ENCODE measurements at regions not wholly inside any gene's neighbourhood (a gene's known extent, or its start where the extent isn't known, plus 50 kb on each side); places are given as distances from the start of the nearest gene placed in this dataset.

- H3K4me3 ChIP-seq (ENCODE audit: low read depth, low read length) = no peak overlapping the region
Measured at GRCh38 chr4:175946472-175947116, 119.0 kb upstream of the WDR17 start.

DNA sequence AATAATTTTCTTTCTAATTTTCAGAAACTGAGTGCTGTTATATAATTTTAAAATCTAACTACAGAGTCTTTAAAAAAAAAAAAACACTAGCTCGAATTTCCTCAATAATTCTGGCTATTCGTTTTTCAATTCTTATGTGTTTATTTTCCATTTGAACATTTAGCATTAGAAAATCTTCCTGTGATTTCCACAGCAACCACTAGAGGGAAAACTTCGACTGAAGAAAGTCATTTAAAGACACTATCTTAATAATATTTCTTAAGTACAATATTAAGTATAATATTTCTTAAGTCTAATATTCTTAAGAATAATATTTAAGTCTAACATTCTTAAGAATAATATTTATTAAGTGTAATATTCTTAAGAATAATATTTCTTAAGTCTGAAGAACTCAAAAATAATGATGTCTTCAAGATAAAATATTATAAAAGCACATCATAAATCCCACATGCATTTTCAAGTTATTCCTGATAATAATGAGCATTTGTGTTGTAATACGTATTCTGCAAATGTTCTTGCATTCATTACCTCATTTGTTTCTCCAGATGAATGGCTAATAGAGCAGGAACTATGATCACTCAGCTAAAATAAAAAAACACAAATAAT is 118.4 kb upstream of the WDR17 start:
- no peak overlapping the region for H3K4me3 ChIP-seq (ENCODE audit: low read depth, low read length)

DNA sequence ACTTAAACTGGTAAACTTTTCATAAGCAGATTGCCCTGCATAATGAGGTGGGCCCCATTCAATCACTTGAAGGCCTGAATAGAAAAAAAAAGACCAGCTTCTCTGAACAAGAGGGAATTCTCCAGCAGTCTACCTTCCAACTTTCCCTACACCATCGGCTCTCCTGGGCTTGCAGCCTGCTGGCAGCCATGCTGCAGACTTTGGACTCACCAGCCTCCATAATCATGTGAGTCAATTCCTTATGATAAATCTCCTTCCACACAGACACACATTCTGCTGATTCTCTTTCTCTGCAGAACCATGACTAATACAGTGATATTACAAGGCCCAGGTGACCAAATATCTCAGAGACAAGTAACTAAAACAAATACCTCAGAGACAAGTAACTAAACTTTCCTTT is 113.8 kb upstream of the WDR17 start:
- H3K4me3 ChIP-seq (ENCODE audit: low read depth, low read length) = no peak overlapping the region

GRCh38 chr4:175953116-175953515 is 112.5 kb upstream of the WDR17 start:
- no peak overlapping the region for H3K4me3 ChIP-seq (ENCODE audit: low read depth, low read length)

DNA sequence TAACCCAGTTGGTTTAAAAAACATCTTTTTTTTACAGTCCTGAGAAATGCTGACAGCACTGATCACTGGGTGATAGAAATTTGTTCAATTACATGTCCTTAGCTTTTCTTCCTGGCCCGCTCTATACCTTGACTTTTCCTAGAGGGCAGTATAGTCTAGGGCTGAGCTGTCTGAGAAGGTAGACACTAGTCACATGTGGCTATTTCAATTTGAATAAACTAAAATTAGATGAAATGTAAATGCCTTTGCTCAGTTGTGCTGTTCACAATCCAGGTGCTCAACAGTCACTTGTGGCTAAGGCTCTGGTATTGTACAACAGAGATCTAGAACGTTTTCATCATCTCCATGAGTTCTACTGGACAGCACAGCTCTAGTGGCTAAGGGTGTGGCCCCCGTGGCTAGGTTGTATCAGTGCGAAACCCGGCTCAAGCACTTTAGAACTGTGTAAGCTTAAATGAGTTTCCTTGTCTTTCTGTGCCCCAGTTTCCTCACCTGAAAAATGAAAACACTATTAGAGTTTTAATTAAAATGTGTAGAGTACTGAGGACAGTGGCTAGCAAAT is 111.6 kb upstream of the WDR17 start:
- H3K4me3 ChIP-seq (ENCODE audit: low read depth, low read length) = no peak overlapping the region

- no peak overlapping the region for H3K4me3 ChIP-seq (ENCODE audit: low read depth, low read length)
Measured at GRCh38 chr4:175954685-175955084, 111.0 kb upstream of the WDR17 start.

- no peak overlapping the region for H3K4me3 ChIP-seq (ENCODE audit: low read depth, low read length)
Measured at GRCh38 chr4:175961604-175962003, 104.0 kb upstream of the WDR17 start.

- H3K4me3 ChIP-seq (ENCODE audit: low read depth, low read length) = no peak overlapping the region
Measured at GRCh38 chr4:175970072-175970471, 95.6 kb upstream of the WDR17 start.

- no peak overlapping the region for H3K4me3 ChIP-seq (ENCODE audit: low read depth, low read length)
Measured at GRCh38 chr4:175970724-175971123, 94.9 kb upstream of the WDR17 start.

DNA sequence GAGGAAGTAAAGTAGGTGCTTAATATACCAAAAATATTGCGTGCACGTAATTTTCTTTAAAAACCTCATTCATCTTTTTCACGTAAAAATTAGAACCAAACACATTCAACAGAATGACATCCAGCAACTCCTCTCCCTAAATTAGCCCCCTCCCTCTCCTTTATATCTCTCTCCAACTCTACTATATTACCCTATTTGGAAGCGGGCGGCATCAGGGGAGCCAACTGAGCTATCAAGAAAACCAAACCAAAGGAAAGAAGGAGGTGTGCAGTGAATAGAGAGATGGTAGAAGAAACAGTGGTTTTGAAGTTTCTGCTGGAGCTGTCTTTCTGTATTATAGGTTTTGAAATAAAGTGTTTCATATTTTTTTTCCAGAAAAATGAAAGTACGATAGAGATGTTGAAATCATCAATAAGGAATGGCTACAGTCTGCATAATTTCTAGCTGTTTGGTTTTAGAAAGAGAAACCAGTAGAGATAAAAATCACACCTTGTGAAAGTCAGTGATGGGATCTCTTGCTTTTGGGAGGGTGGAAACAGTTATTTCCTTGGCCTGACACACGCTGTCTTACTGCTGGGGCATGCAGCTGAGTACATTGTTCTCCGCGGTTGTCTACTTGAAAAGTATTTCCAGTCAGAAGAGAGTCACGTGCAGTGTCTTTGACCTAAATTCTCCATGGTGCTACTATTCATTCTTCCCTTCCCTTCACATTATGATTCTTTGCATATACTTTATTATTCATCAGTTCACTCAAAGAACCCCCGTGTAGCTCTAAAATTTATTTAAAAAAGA is 94.1 kb upstream of the WDR17 start:
- no peak overlapping the region for H3K4me3 ChIP-seq (ENCODE audit: low read depth, low read length)

DNA sequence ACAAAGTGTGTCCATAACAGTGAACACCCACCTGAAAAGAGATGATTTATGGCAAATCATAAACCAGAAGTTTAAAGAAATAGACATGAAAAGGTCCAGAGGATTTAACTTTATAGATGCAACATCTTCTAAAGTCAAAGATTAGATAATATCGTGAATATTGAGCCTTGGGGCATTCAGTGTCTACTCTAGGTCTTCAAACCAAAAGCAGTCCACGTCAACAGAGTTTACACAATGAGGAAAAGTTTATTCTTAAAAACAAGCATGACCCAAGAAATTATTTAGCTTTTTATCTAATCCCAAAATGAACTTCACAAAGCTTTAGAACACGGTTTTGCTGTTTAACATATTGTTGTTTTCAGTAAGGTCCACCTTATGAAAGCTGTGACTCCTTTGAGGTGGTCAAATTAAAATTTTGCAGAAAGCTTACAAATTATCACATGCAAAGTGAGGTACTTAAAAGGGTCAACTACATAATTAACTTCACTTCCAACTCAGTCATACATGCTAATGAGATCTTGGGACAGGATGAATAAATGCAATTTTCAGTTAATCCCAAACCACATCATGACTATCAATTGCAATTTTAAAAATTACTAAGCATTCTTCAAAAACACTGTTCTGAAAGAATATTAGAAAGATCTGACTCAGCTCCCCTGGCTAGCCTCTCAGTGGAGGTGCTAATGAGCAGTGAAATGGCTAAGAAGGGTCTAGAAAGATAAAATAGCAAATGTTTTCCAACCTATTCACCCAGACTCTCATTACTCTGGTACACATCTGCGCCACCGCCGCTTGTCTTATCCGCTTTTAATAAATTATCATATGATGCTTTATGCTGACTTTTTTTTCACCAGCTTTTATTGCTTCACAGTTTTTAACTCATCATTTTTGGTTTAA is 92.4 kb upstream of the WDR17 start:
- no peak overlapping the region for H3K4me3 ChIP-seq (ENCODE audit: low read depth, low read length)

DNA sequence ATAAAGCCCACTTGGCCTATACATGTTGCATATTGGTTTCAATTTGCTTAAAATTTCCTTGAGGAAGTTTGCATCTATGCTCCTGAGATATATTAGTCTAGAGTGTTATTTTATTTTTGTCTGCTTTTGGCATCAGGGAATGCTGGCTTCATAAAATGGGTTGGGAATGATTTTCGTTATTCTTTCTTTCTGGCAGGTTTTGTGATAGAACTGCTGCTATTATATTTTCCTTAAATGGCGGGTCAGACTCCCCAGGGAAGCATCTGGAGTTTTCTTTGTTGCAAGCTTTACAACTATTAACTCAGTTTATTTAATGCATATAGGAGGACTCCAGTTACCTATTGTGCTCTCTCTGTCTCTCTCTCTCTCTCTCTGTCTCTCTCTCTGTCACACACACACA is 82.0 kb upstream of the WDR17 start:
- H3K4me3 ChIP-seq (ENCODE audit: low read depth, low read length) = no peak overlapping the region

GRCh38 chr4:175986668-175987067 is 79.0 kb upstream of the WDR17 start:
- H3K4me3 ChIP-seq (ENCODE audit: low read depth, low read length) = no peak overlapping the region

DNA sequence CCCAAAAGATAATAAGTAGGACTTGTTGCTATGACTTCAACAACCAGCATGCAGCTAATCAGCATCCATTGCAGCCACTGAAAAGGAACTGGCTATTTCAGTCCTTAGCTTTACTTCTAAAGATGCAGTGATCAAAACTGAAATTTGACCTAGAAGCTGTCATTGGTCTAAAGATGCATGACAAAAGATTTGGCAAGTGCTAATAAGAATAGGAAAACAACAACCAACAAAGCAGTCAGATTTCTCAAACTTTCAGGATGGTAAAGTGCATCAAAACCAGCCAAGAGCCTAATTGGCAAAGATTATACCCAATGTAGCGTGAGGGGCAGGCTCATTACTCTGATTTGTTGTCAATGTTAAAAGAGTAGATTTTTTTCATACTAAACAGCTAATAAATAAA is 77.1 kb upstream of the WDR17 start:
- no peak overlapping the region for H3K4me3 ChIP-seq (ENCODE audit: low read depth, low read length)

- H3K4me3 ChIP-seq (ENCODE audit: low read depth, low read length) = no peak overlapping the region
Measured at GRCh38 chr4:175996206-175996605, 69.4 kb upstream of the WDR17 start.

GRCh38 chr4:175997291-175997690 is 68.3 kb upstream of the WDR17 start:
- no peak overlapping the region for H3K4me3 ChIP-seq (ENCODE audit: low read depth, low read length)

- H3K4me3 ChIP-seq (ENCODE audit: low read depth, low read length) = no peak overlapping the region
Measured at GRCh38 chr4:175998782-175999181, 66.9 kb upstream of the WDR17 start.

DNA sequence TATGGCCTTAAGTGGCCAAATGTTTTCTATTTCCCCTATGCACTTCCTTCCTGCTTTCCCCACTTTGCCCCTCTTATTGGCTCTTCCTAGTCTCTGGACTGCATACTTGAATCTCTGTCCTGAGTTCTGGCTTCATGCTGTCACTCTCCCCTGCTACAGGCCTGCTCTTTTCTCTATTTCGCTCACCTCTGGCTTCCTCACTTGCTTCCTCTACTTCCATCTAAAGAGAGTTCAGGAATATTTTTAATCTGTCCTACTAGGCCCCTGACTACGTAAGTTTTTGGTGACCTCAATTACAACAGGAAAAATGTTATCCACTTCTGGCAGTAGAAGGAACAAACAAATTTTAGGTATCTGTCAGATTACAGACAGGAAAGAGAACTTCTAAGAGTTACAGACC is 65.7 kb upstream of the WDR17 start:
- H3K4me3 ChIP-seq (ENCODE audit: low read depth, low read length) = no peak overlapping the region

- H3K4me3 ChIP-seq (ENCODE audit: low read depth, low read length) = peak overlapping the region; percentile 67
Measured at GRCh38 chr4:176001151-176002006, 64.3 kb upstream of the WDR17 start.

DNA sequence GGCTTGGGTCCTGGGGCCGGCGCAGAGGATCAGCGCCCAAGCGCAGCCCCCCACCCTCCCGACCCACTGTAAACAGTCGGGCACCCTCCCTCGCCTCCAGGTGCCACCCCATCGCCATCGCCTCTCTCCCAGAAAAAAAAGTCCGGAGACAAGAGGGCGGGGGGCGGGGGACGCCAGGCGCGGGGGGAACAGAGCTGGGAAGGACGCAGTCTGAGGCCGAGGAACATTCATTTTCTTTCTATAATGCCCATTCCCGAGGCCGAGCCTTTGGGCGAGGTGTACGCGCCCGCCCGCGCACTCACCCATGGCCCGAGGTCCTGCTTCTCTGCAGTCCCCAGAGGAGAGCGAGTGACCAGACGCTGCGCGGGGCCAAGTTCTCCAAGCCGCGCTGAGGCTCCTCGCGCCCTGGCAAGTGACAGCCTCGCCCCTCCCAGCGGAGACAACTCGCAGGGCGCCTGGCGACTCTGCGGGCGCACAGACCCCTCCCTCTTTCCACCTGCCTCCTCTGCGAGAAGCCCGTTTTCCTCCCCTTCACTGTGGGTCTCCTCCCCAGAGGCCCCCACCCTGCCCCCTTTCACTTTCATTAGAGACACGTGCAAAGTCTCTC is 63.5 kb upstream of the WDR17 start:
- H3K4me3 ChIP-seq (ENCODE audit: low read depth, low read length) = peak overlapping the region; percentile 67
